Skeletal muscle satellite cell (primary cell): ENCODE measurements at regions not wholly inside any gene's neighbourhood (a gene's known extent, or its start where the extent isn't known, plus 50 kb on each side); places are given as distances from the start of the nearest gene placed in this dataset.
"Not testable (repeated sequence)": the region's sequence is repeated elsewhere in the genome, so short reads cannot be mapped to it uniquely, and the experiment has no call there.

Experiments
- H3K27me3 ChIP-seq: 2 replicates; pipeline ENCODE4 v1.7.0; 2013; ENCODE audit warnings: low read length; ENCODE audit not compliant: control insufficient read depth, insufficient read depth
- H3K36me3 ChIP-seq: 2 replicates; pipeline ENCODE4 v1.7.0; 2013; ENCODE audit warnings: mild to moderate bottlenecking, control low read depth, low read length; ENCODE audit not compliant: insufficient read depth
- H3K4me1 ChIP-seq: 2 replicates; pipeline ENCODE4 v1.7.0; 2013; ENCODE audit warnings: low read length; ENCODE audit not compliant: control insufficient read depth, insufficient read depth
- H3K4me2 ChIP-seq: 2 replicates; pipeline ENCODE4 v1.7.0; 2013; ENCODE audit warnings: mild to moderate bottlenecking, low read length
- H3K4me3 ChIP-seq: 2 replicates; pipeline ENCODE4 v1.7.0; 2013; ENCODE audit warnings: low read length
- H3K9ac ChIP-seq: 2 replicates; pipeline ENCODE4 v1.7.0; 2013; ENCODE audit warnings: mild to moderate bottlenecking, low read depth, low read length, moderate library complexity
- H3K9me3 ChIP-seq: replicated peaks from 2 replicates; pipeline ENCODE4 v1.7.0; 2013; ENCODE audit warnings: mild to moderate bottlenecking, control low read depth, low read length

- H3K9me3 ChIP-seq, H3K4me3 ChIP-seq, H3K9ac ChIP-seq, H3K36me3 ChIP-seq, H3K4me2 ChIP-seq: not testable (repeated sequence)
- H3K4me1 ChIP-seq: peaks cover 14% of the 10 kb centered on the region
- peaks cover 40% of the 10 kb centered on the region for H3K27me3 ChIP-seq
Measured at GRCh38 chr3:193970131-193970772, 165.7 kb upstream of the HES1 start.

- Histone ChIP-seq H3K4me3 (no peak overlapping the region), H3K9me3 (no peaks in the 10 kb centered on the region), H3K4me2 (no peak overlapping the region), H3K36me3 (no peaks in the 10 kb centered on the region), H3K4me1 (peaks cover 14% of the 10 kb centered on the region), H3K27me3 (peaks cover 38% of the 10 kb centered on the region), H3K9ac (no peak overlapping the region)
Measured at GRCh38 chr3:193970773-193971206, 165.2 kb upstream of the HES1 start.

- Histone ChIP-seq H3K36me3 (no peaks in the 10 kb centered on the region), H3K9me3 (no peaks in the 10 kb centered on the region), H3K4me1 (peaks cover 14% of the 10 kb centered on the region), H3K4me3 (no peak overlapping the region), H3K27me3 (peaks cover 35% of the 10 kb centered on the region), H3K9ac (no peak overlapping the region), H3K4me2 (no peak overlapping the region)
Measured at GRCh38 chr3:193971261-193971751, 164.6 kb upstream of the HES1 start.

- H3K4me3 ChIP-seq: no peak overlapping the region
- H3K36me3 ChIP-seq: no peaks in the 10 kb centered on the region
- H3K9ac ChIP-seq: no peak overlapping the region
- H3K27me3 ChIP-seq: peaks cover 30% of the 10 kb centered on the region
- H3K4me1 ChIP-seq: peaks cover 14% of the 10 kb centered on the region
- no peak overlapping the region for H3K4me2 ChIP-seq
- no peaks in the 10 kb centered on the region for H3K9me3 ChIP-seq
Measured at GRCh38 chr3:193971966-193972365, 164.0 kb upstream of the HES1 start.

- Histone ChIP-seq H3K4me2 (no peak overlapping the region), H3K4me1 (peaks cover 14% of the 10 kb centered on the region), H3K9ac (no peak overlapping the region), H3K9me3 (no peaks in the 10 kb centered on the region), H3K27me3 (peaks cover 26% of the 10 kb centered on the region), H3K4me3 (no peak overlapping the region), H3K36me3 (no peaks in the 10 kb centered on the region)
Measured at GRCh38 chr3:193972832-193973231, 163.1 kb upstream of the HES1 start.

GRCh38 chr3:193974191-193974652 is 161.7 kb upstream of the HES1 start:
- H3K9ac ChIP-seq: no peak overlapping the region
- H3K4me2 ChIP-seq: peak overlapping the region; percentile 7

GRCh38 chr3:193974671-193975535 is 161.0 kb upstream of the HES1 start:
- no peaks in the 10 kb centered on the region for H3K9me3 ChIP-seq
- H3K9ac ChIP-seq: no peak overlapping the region
- H3K27me3 ChIP-seq: peaks cover 33% of the 10 kb centered on the region
- peaks cover 14% of the 10 kb centered on the region for H3K4me1 ChIP-seq
- no peak overlapping the region for H3K4me2 ChIP-seq
- no peak overlapping the region for H3K4me3 ChIP-seq
- no peaks in the 10 kb centered on the region for H3K36me3 ChIP-seq

More at GRCh38 chr3:193974191-193974652, 161.7 kb upstream of the HES1 start:
- Histone ChIP-seq H3K36me3 (no peaks in the 10 kb centered on the region), H3K4me1 (peaks cover 14% of the 10 kb centered on the region), H3K27me3 (peaks cover 31% of the 10 kb centered on the region), H3K9me3 (no peaks in the 10 kb centered on the region), H3K4me3 (no peak overlapping the region)

- Histone ChIP-seq H3K36me3 (no peaks in the 10 kb centered on the region), H3K9ac (no peak overlapping the region), H3K4me2 (no peak overlapping the region), H3K4me1 (peaks cover 22% of the 10 kb centered on the region), H3K4me3 (no peak overlapping the region), H3K9me3 (no peaks in the 10 kb centered on the region), H3K27me3 (peaks cover 52% of the 10 kb centered on the region)
Measured at GRCh38 chr3:193977622-193978021, 158.3 kb upstream of the HES1 start.

- Histone ChIP-seq H3K4me3 (no peak overlapping the region), H3K27me3 (peaks cover 48% of the 10 kb centered on the region)
Measured at GRCh38 chr3:193978030-193978429, 157.9 kb upstream of the HES1 start.

GRCh38 chr3:193978486-193978885 is 157.5 kb upstream of the HES1 start:
- Histone ChIP-seq H3K9ac (no peak overlapping the region), H3K4me1 (peaks cover 23% of the 10 kb centered on the region), H3K9me3 (no peaks in the 10 kb centered on the region), H3K36me3 (no peaks in the 10 kb centered on the region), H3K27me3 (peaks cover 47% of the 10 kb centered on the region), H3K4me3 (no peak overlapping the region), H3K4me2 (no peak overlapping the region)

More at GRCh38 chr3:193978030-193978429, 157.9 kb upstream of the HES1 start:
- Histone ChIP-seq H3K9me3 (no peaks in the 10 kb centered on the region), H3K4me1 (peaks cover 23% of the 10 kb centered on the region), H3K4me2 (no peak overlapping the region), H3K36me3 (no peaks in the 10 kb centered on the region), H3K9ac (no peak overlapping the region)

GRCh38 chr3:193980326-193980725 is 155.6 kb upstream of the HES1 start:
- no peak overlapping the region for H3K4me2 ChIP-seq
- H3K4me3 ChIP-seq: no peak overlapping the region
- H3K4me1 ChIP-seq: peaks cover 9% of the 10 kb centered on the region
- no peak overlapping the region for H3K9ac ChIP-seq
- H3K9me3 ChIP-seq: no peaks in the 10 kb centered on the region
- H3K27me3 ChIP-seq: peaks cover 55% of the 10 kb centered on the region
- H3K36me3 ChIP-seq: no peaks in the 10 kb centered on the region
